MCF 10A (cell line): ENCODE measurements at regions not wholly inside any gene's neighbourhood (a gene's known extent, or its start where the extent isn't known, plus 50 kb on each side); places are given as distances from the start of the nearest gene placed in this dataset.
"Not testable (repeated sequence)": the region's sequence is repeated elsewhere in the genome, so short reads cannot be mapped to it uniquely, and the experiment has no call there.

Experiments
- BruUV-seq: library from RNA; stranded (reverse); fragments of 400-500 nt; replicated peaks from 2 replicates; lab custom pipeline; 2021; lab: Mats Ljungman, UMichigan
- CTCF ChIA-PET: fragments of 300-600 bp; sonication (Branson Sonifier 250); formaldehyde crosslinking; extraction: SDS; loops from one replicate; lab custom pipeline; 2021; ENCODE audit warnings: antibody characterized with exemption, inconsistent platforms; lab: Yijun Ruan, JAX
- POLR2A ChIA-PET: fragments of 300-600, 350-650 bp; sonication (Branson Sonifier 250); formaldehyde crosslinking; extraction: SDS; loops from one replicate; lab custom pipeline; 2020; ENCODE audit warnings: antibody characterized with exemption, inconsistent platforms; lab: Yijun Ruan, JAX
- DNase-seq: peaks from one replicate; pipeline ENCODE4 v3.0.0-alpha.2; 2018; ENCODE audit not compliant: unreplicated experiment
- H3K27ac Mint-ChIP-seq: one replicate; pipeline ENCODE4 v1.8.0; 2022; ENCODE audit warnings: mild to moderate bottlenecking, low read depth, mixed read lengths; ENCODE audit not compliant: unreplicated experiment
- H3K27me3 Mint-ChIP-seq: one replicate; pipeline ENCODE4 v1.8.0; 2022; ENCODE audit warnings: mixed read lengths; ENCODE audit not compliant: insufficient read depth, unreplicated experiment
- H3K36me3 Mint-ChIP-seq: one replicate; pipeline ENCODE4 v1.8.0; 2022; ENCODE audit warnings: mild to moderate bottlenecking, moderate library complexity, mixed read lengths; ENCODE audit not compliant: insufficient read depth, unreplicated experiment
- H3K4me1 Mint-ChIP-seq: one replicate; pipeline ENCODE4 v1.8.0; 2022; ENCODE audit warnings: mixed read lengths; ENCODE audit not compliant: insufficient read depth, unreplicated experiment
- H3K4me3 Mint-ChIP-seq: one replicate; pipeline ENCODE4 v1.8.0; 2022; ENCODE audit warnings: mild to moderate bottlenecking, moderate library complexity, mixed read lengths; ENCODE audit not compliant: unreplicated experiment
- H3K9me3 Mint-ChIP-seq: one replicate; pipeline ENCODE4 v1.8.0; 2022; ENCODE audit warnings: mixed read lengths; ENCODE audit not compliant: unreplicated experiment
- intact Hi-C: fragments of 100-400 bp; cut with micrococcal nuclease; formaldehyde crosslinking; loops from 2 replicates; pipeline ENCODE4 v1.14.1; 2022
- TF ChIP-seq, protein P1 (sequence below): fragments of 200-600 bp; IDR thresholded peaks from one replicate; pipeline ENCODE4 v1.8.0; 2022; ENCODE audit warnings: antibody characterized with exemption, mild to moderate bottlenecking; ENCODE audit not compliant: unreplicated experiment

GRCh38 chr12:9506746-9507145 is 101.0 kb downstream of the KLRB1 start:
- intact Hi-C loops = no loop called here

DNA sequence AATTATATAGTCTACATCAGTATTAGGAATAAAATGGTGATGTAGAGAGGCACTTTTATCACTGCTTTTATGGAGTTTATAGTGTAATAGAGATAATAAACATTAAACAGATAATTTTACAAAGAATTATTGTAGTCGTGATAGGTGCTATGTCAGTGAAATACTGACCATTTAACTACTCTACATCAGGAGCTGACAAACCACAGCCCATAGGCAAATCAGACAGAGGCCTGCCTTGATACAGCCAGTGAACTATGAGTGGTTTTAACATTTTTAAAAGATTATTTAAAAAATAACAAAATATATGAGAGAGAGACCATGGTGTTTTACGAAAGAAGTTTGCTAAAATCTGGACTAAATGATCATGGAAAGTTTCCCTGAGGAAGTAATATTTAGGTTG is 104.3 kb downstream of the KLRB1 start:
- intact Hi-C loops, H3K27ac Mint-ChIP-seq, CTCF ChIA-PET, DNase-seq, BruUV-seq, H3K36me3 Mint-ChIP-seq, H3K9me3 Mint-ChIP-seq, H3K4me1 Mint-ChIP-seq, H3K27me3 Mint-ChIP-seq, H3K4me3 Mint-ChIP-seq, POLR2A ChIA-PET: not testable (repeated sequence)

More at GRCh38 chr12:9506746-9507145, 101.0 kb downstream of the KLRB1 start:
- Mint-ChIP-seq H3K27me3 (no peaks in the 10 kb centered on the region), H3K27ac (no peak overlapping the region), H3K4me1 (no peaks in the 10 kb centered on the region), H3K9me3 (no peaks in the 10 kb centered on the region), H3K36me3 (no peaks in the 10 kb centered on the region), H3K4me3 (no peak overlapping the region)
- DNase-seq = no peak
- TF ChIP-seq, protein P1, sequence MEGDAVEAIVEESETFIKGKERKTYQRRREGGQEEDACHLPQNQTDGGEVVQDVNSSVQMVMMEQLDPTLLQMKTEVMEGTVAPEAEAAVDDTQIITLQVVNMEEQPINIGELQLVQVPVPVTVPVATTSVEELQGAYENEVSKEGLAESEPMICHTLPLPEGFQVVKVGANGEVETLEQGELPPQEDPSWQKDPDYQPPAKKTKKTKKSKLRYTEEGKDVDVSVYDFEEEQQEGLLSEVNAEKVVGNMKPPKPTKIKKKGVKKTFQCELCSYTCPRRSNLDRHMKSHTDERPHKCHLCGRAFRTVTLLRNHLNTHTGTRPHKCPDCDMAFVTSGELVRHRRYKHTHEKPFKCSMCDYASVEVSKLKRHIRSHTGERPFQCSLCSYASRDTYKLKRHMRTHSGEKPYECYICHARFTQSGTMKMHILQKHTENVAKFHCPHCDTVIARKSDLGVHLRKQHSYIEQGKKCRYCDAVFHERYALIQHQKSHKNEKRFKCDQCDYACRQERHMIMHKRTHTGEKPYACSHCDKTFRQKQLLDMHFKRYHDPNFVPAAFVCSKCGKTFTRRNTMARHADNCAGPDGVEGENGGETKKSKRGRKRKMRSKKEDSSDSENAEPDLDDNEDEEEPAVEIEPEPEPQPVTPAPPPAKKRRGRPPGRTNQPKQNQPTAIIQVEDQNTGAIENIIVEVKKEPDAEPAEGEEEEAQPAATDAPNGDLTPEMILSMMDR = no peak
- POLR2A ChIA-PET = interaction anchor here (0.7 kb wide), 1 partner anchor 837 kb away, joined by 3 read pairs; no protein-coding TSS in a partner anchor
- BruUV-seq = no TSS peak
- CTCF ChIA-PET = no interaction called here

DNA sequence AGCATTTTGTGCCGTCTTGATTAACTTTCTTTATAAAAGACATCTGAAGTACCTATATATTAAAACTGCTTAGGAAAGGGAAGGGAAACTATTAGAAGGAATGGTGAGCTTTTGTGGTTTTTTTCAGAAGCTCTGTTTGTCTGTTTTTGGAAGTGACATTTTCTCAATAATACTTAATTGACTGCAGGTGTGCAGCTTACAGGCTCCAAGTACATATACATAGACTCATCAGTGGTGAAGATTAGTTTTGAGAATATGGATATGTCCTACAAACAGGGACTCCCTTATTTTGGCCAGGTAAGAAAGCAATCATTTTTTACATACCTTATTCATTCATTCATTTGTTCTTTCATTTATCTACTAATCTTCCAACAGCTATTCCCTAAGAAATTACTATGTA is 104.9 kb downstream of the KLRB1 start:
- CTCF ChIA-PET, intact Hi-C loops: not testable (repeated sequence)

GRCh38 chr12:9493325-9493724 is 114.4 kb downstream of the KLRB1 start:
- CTCF ChIA-PET, H3K36me3 Mint-ChIP-seq, H3K27me3 Mint-ChIP-seq, POLR2A ChIA-PET, DNase-seq, intact Hi-C loops, H3K4me3 Mint-ChIP-seq, H3K9me3 Mint-ChIP-seq, BruUV-seq, H3K4me1 Mint-ChIP-seq, H3K27ac Mint-ChIP-seq: not testable (repeated sequence)

More for the DNA sequence above, 104.9 kb downstream of the KLRB1 start:
- H3K27me3 Mint-ChIP-seq, H3K27ac Mint-ChIP-seq, H3K36me3 Mint-ChIP-seq, H3K4me1 Mint-ChIP-seq, H3K9me3 Mint-ChIP-seq, H3K4me3 Mint-ChIP-seq, POLR2A ChIA-PET, DNase-seq, BruUV-seq: not testable (repeated sequence)

DNA sequence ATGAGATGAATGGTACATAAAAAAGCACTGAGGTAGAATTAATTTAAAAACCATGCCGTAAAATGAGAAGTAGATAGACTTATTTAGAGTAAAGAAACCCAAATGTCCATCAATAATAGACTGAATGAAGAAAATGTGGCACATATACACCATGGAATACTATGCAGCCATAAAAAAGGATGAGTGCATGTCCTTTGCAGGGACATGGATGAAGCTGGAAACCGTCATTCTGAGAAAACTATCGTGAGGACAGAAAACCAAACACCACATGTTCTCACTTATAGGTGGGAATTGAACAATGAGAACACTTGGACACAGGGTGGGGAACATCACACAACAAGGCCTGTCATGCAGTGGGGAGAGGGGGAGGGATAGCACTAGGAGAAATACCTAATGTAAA is 126.4 kb downstream of the KLRB1 start:
- H3K36me3 Mint-ChIP-seq, H3K27ac Mint-ChIP-seq, CTCF ChIA-PET, H3K4me1 Mint-ChIP-seq, H3K9me3 Mint-ChIP-seq, BruUV-seq, intact Hi-C loops, DNase-seq, H3K27me3 Mint-ChIP-seq, H3K4me3 Mint-ChIP-seq, POLR2A ChIA-PET: not testable (repeated sequence)

- H3K36me3 Mint-ChIP-seq, CTCF ChIA-PET, H3K4me3 Mint-ChIP-seq, H3K9me3 Mint-ChIP-seq, H3K27me3 Mint-ChIP-seq, BruUV-seq, H3K4me1 Mint-ChIP-seq: not testable (repeated sequence)
- peak; percentile 33 for DNase-seq
- H3K27ac Mint-ChIP-seq = peak overlapping the region; percentile 29
- intact Hi-C loops = loop anchor here (10.0 kb wide), 1 partner anchor 121 kb away; no protein-coding TSS in a partner anchor
- POLR2A ChIA-PET = interaction anchor here (0.6 kb wide), 1 partner anchor 186 kb away, joined by 3 read pairs; no protein-coding TSS in a partner anchor
Observed at GRCh38 chr12:9474197-9474596, 133.5 kb downstream of the KLRB1 start.

- DNase-seq, H3K4me3 Mint-ChIP-seq, H3K9me3 Mint-ChIP-seq, H3K36me3 Mint-ChIP-seq, CTCF ChIA-PET, POLR2A ChIA-PET, H3K27me3 Mint-ChIP-seq, H3K4me1 Mint-ChIP-seq, BruUV-seq: not testable (repeated sequence)
- intact Hi-C loops = loop anchor here (10.0 kb wide), 1 partner anchor 121 kb away; no protein-coding TSS in a partner anchor
- H3K27ac Mint-ChIP-seq = peak overlapping the region; percentile 29
Observed at GRCh38 chr12:9473638-9474037, 134.1 kb downstream of the KLRB1 start.

GRCh38 chr12:9471501-9471900 is 136.2 kb downstream of the KLRB1 start:
- H3K27ac Mint-ChIP-seq, H3K4me3 Mint-ChIP-seq, DNase-seq, BruUV-seq, H3K36me3 Mint-ChIP-seq, POLR2A ChIA-PET, CTCF ChIA-PET, H3K27me3 Mint-ChIP-seq, H3K9me3 Mint-ChIP-seq, H3K4me1 Mint-ChIP-seq: not testable (repeated sequence)
- intact Hi-C loops = loop anchor here (10.0 kb wide), 1 partner anchor 123 kb away; no protein-coding TSS in a partner anchor

DNA sequence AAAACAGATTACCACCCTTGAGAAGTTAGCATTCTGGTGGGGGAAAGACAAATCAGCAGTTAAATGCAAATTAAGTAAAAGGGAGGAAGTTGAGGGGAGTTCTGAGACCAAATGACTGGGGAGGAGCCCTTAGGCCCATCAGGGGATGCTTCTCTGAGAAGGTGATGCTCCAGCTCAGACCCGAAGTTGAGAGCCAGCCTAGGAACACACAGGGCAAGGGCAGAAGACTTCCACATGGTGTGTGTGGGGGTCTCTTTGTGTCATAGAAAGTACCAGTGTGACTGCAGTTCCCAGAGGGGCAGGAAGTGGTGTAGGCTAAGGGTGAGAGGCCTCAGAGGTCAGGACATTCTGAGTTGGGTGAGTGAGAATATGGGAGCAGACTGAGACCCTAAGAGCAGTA is 137.3 kb downstream of the KLRB1 start:
- H3K9me3 Mint-ChIP-seq, CTCF ChIA-PET, POLR2A ChIA-PET, H3K4me1 Mint-ChIP-seq, H3K36me3 Mint-ChIP-seq, BruUV-seq, H3K4me3 Mint-ChIP-seq, DNase-seq, H3K27me3 Mint-ChIP-seq, H3K27ac Mint-ChIP-seq: not testable (repeated sequence)
- intact Hi-C loops = loop anchor here (10.0 kb wide), 1 partner anchor 124 kb away; no protein-coding TSS in a partner anchor
